GM23338 (cell line): ENCODE measurements at regions not wholly inside any gene's neighbourhood (a gene's known extent, or its start where the extent isn't known, plus 50 kb on each side); places are given as distances from the start of the nearest gene placed in this dataset.

Experiments used
- ATAC-seq: fragments of 200-7000 bp; cut with Tn5 transposase; 3 replicates; pipeline ENCODE4 v1.9.1; 2020
- DNase-seq: peaks from one replicate; pipeline ENCODE4 v3.0.0-alpha.2; 2015; ENCODE audit warnings: low spot score
- H2AFZ ChIP-seq: fragments of 200-600 bp; sonication (generic); 2 replicates; pipeline ENCODE4 v1.8.0; 2016; ENCODE audit warnings: antibody characterized with exemption, mild to moderate bottlenecking, moderate library complexity
- H3F3A ChIP-seq: fragments of 200-600 bp; sonication (generic); replicated peaks from 2 replicates; pipeline ENCODE4 v1.8.0; 2017; ENCODE audit warnings: antibody characterized with exemption, mixed run types, low read depth
- H3K27ac ChIP-seq: fragments of 200-600 bp; sonication (generic); 2 replicates; pipeline ENCODE4 v1.6.1; 2016; ENCODE audit warnings: low read depth
- H3K27me3 ChIP-seq: fragments of 200-600 bp; sonication (generic); 2 replicates; pipeline ENCODE4 v1.8.0; 2016; ENCODE audit warnings: mild to moderate bottlenecking, mixed run types, moderate library complexity; ENCODE audit not compliant: insufficient read depth
- H3K36me3 ChIP-seq: fragments of 200-600 bp; sonication (generic); 2 replicates; pipeline ENCODE4 v1.8.0; 2016; ENCODE audit warnings: mild to moderate bottlenecking; ENCODE audit not compliant: insufficient read depth
- H3K4me1 ChIP-seq: fragments of 200-600 bp; sonication (generic); 2 replicates; pipeline ENCODE4 v1.8.0; 2016; ENCODE audit warnings: mild to moderate bottlenecking, moderate library complexity; ENCODE audit not compliant: insufficient read depth
- H3K4me2 ChIP-seq: fragments of 200-600 bp; sonication (generic); 2 replicates; pipeline ENCODE4 v1.7.1; 2017; ENCODE audit warnings: mixed run types
- H3K4me3 ChIP-seq: fragments of 200-600 bp; sonication (generic); 2 replicates; pipeline ENCODE4 v1.6.1; 2016; ENCODE audit warnings: mixed run types
- H3K79me2 ChIP-seq: fragments of 200-600 bp; sonication (generic); replicated peaks from 2 replicates; pipeline ENCODE4 v1.8.0; 2017; ENCODE audit warnings: mild to moderate bottlenecking; ENCODE audit not compliant: insufficient read depth
- H3K9me2 ChIP-seq: fragments of 200-600 bp; sonication (generic); 2 replicates; pipeline ENCODE4 v1.8.0; 2017; ENCODE audit not compliant: insufficient read depth
- H4K20me1 ChIP-seq: fragments of 200-600 bp; sonication (generic); replicated peaks from 2 replicates; pipeline ENCODE4 v1.8.0; 2017; ENCODE audit warnings: mild to moderate bottlenecking; ENCODE audit not compliant: insufficient read depth
- H3K27ac Mint-ChIP-seq: 2 replicates; pipeline ENCODE4 v1.8.0; 2020; ENCODE audit warnings: inconsistent platforms, mild to moderate bottlenecking, moderate library complexity, mixed read lengths
- H3K27me3 Mint-ChIP-seq: 3 replicates; pipeline ENCODE4 v1.8.0; 2022; ENCODE audit warnings: low read depth, mild to moderate bottlenecking, moderate library complexity, mixed read lengths, inconsistent platforms; ENCODE audit not compliant: insufficient read depth, poor library complexity
- H3K36me3 Mint-ChIP-seq: 3 replicates; pipeline ENCODE4 v1.8.0; 2021; ENCODE audit warnings: low read depth, mild to moderate bottlenecking, inconsistent platforms, moderate library complexity, mixed read lengths
- H3K4me1 Mint-ChIP-seq: 3 replicates; pipeline ENCODE4 v1.8.0; 2020; ENCODE audit warnings: mild to moderate bottlenecking, inconsistent platforms, mixed read lengths
- H3K4me3 Mint-ChIP-seq: 3 replicates; pipeline ENCODE4 v1.8.0; 2021; ENCODE audit warnings: moderate library complexity, mild to moderate bottlenecking, inconsistent platforms, mixed read lengths
- H3K9me3 Mint-ChIP-seq: 3 replicates; pipeline ENCODE4 v1.8.0; 2020; ENCODE audit warnings: moderate library complexity, mild to moderate bottlenecking, inconsistent platforms, mixed read lengths
- CREB1 ChIP-seq: fragments of 250-450 bp; sonication (Bioruptor Pico); IDR thresholded peaks from 2 replicates; pipeline ENCODE4 v1.5.0; 2020; ENCODE audit warnings: low read depth, mild to moderate bottlenecking, moderate library complexity
- STAT1 ChIP-seq: IDR thresholded peaks from one replicate; pipeline ENCODE4 v1.6.1; 2016; ENCODE audit warnings: antibody characterized with exemption; ENCODE audit not compliant: unreplicated experiment
- ZNF114 ChIP-seq: fragments of 250-450 bp; sonication (Bioruptor Pico); IDR thresholded peaks from 2 replicates; pipeline ENCODE4 v1.5.0; 2020; ENCODE audit warnings: mild to moderate bottlenecking, moderate library complexity
- ZNF462 ChIP-seq: fragments of 250-450 bp; sonication (Bioruptor Pico); IDR thresholded peaks from 2 replicates; pipeline ENCODE4 v1.5.0; 2020; ENCODE audit warnings: mild to moderate bottlenecking, moderate library complexity
- TF ChIP-seq, protein P1 (sequence below), 2 experiments: fragments of 200-600 bp in 1 of 2; sonication (generic) in 1 of 2; conservative IDR thresholded peaks; 2 replicates each; pipeline versions ENCODE4 v1.5.1 to v1.6.1; 2016 to 2017; ENCODE audit warnings: antibody characterized with exemption in 2 of 2, low read depth in 2 of 2, mild to moderate bottlenecking in 2 of 2, moderate library complexity in 1 of 2

GRCh38 chr4:128721896-128722295 is 87.6 kb upstream of the JADE1 start (continued):
- TF ChIP-seq ZNF462 (no peak), ZNF114 (CRISPR knock-in tag) (no peak), STAT1 (no peak)
- TF ChIP-seq, protein P1, sequence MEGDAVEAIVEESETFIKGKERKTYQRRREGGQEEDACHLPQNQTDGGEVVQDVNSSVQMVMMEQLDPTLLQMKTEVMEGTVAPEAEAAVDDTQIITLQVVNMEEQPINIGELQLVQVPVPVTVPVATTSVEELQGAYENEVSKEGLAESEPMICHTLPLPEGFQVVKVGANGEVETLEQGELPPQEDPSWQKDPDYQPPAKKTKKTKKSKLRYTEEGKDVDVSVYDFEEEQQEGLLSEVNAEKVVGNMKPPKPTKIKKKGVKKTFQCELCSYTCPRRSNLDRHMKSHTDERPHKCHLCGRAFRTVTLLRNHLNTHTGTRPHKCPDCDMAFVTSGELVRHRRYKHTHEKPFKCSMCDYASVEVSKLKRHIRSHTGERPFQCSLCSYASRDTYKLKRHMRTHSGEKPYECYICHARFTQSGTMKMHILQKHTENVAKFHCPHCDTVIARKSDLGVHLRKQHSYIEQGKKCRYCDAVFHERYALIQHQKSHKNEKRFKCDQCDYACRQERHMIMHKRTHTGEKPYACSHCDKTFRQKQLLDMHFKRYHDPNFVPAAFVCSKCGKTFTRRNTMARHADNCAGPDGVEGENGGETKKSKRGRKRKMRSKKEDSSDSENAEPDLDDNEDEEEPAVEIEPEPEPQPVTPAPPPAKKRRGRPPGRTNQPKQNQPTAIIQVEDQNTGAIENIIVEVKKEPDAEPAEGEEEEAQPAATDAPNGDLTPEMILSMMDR (conservative IDR thresholded peaks at IDR 0.05; ENCODE audit: low read depth in 2 of 2), result no peak

- TF ChIP-seq CREB1 (CRISPR knock-in tag) (no peak), ZNF462 (peak; percentile 69)
- Histone ChIP-seq H3K27me3 (no peaks in the 10 kb centered on the region), H3K27ac (0 out of 2 replicates have a peak overlapping the region, but pooled peaks have one; percentile 10), H3K4me2 (no peak overlapping the region), H3K79me2 (no peaks in the 10 kb centered on the region), H3K36me3 (no peaks in the 10 kb centered on the region), H3K4me3 (no peak overlapping the region), H3K4me1 (peaks cover 13% of the 10 kb centered on the region), H2AFZ (peak overlapping the region; percentile 69; the same call in 1 of the 2 replicates), H3K9me2 (peaks cover 7% of the 10 kb centered on the region; the same call in 1 of the 2 replicates), H3F3A (no peaks in the 10 kb centered on the region), H4K20me1 (no peaks in the 10 kb centered on the region)
- Mint-ChIP-seq H3K4me3 (no peak overlapping the region), H3K27me3 (no peaks in the 10 kb centered on the region), H3K36me3 (no peaks in the 10 kb centered on the region), H3K4me1 (peaks cover 22% of the 10 kb centered on the region), H3K27ac (no peak overlapping the region), H3K9me3 (no peaks in the 10 kb centered on the region; the same call in 2 of the 3 replicates)
- ATAC-seq (no peak), DNase-seq (no peak)
Measured at GRCh38 chr4:128720270-128720669, 89.2 kb upstream of the JADE1 start.
